HEK293 (cell line): ENCODE measurements at regions not wholly inside any gene's neighbourhood (a gene's known extent, or its start where the extent isn't known, plus 50 kb on each side); places are given as distances from the start of the nearest gene placed in this dataset.
A peak's percentile ranks its signal among the peaks of the same experiment; 100 is the strongest.

Experiments
- CTCF ChIA-PET: fragments of 350-600 bp; formaldehyde crosslinking; extraction: SDS; loops from one replicate; lab custom pipeline; 2021; ENCODE audit warnings: antibody characterized with exemption; lab: Yijun Ruan, JAX
- POLR2A ChIA-PET: fragments of 300-600 bp; formaldehyde crosslinking; extraction: SDS; loops from one replicate; lab custom pipeline; 2020; ENCODE audit warnings: antibody characterized with exemption, inconsistent platforms; lab: Yijun Ruan, JAX
- H3K27ac ChIP-seq: fragments of 200-500 bp; sonication (Bioruptor generic); 2 replicates; pipeline ENCODE4 v1.5.1; 2014; ENCODE audit warnings: low read depth, low read length, control low read depth, inconsistent platforms; ENCODE audit errors: extremely low read depth
- H3K36me3 ChIP-seq, 2 experiments: fragments of 200-500 bp in 1 of 2; sonication (Bioruptor generic) in 1 of 2; 1 replicate in 1 of 2; 2 replicates in 1 of 2; pipeline ENCODE4 v1.5.1; 2014 to 2017; ENCODE audit warnings: inconsistent platforms in 2 of 2, low read length in 2 of 2; ENCODE audit not compliant: control insufficient read depth in 2 of 2, insufficient read depth in 1 of 2
- H3K4me1 ChIP-seq: fragments of 200-500 bp; sonication (Bioruptor generic); 2 replicates; pipeline ENCODE4 v1.5.1; 2014; ENCODE audit warnings: mild to moderate bottlenecking, low read length, inconsistent platforms; ENCODE audit not compliant: control insufficient read depth, insufficient read depth
- H3K4me3 ChIP-seq: 2 replicates; pipeline ENCODE4 v1.5.1; 2011; ENCODE audit warnings: low read depth, mild to moderate bottlenecking, control low read depth, low read length, moderate library complexity
- H3K9me3 ChIP-seq: fragments of 200-500 bp; sonication (Bioruptor generic); 2 replicates; pipeline ENCODE4 v1.5.1; 2014; ENCODE audit warnings: low read depth, low read length, inconsistent platforms; ENCODE audit not compliant: control insufficient read depth, insufficient read depth
- KLF7 ChIP-seq: fragments of 450-650 bp; formaldehyde crosslinking; IDR thresholded peaks from 2 replicates; pipeline ENCODE4 v1.5.1; 2016; ENCODE audit warnings: missing biosample characterization, missing genetic modification characterization, borderline replicate concordance
- TRIM28 ChIP-seq: IDR thresholded peaks from 2 replicates; pipeline ENCODE4 v1.6.1; 2011; ENCODE audit warnings: low read length, control low read depth, borderline replicate concordance
- ZBTB8A ChIP-seq: fragments of 450-650 bp; formaldehyde crosslinking; IDR thresholded peaks from 2 replicates; pipeline ENCODE4 v1.5.1; 2016; ENCODE audit warnings: missing biosample characterization, missing genetic modification characterization
- ZNF138 ChIP-seq: fragments of 450-650 bp; formaldehyde crosslinking; IDR thresholded peaks from 2 replicates; pipeline ENCODE4 v1.5.1; 2016; ENCODE audit warnings: missing biosample characterization, missing genetic modification characterization, borderline replicate concordance
- ZNF239 ChIP-seq: fragments of 450-650 bp; formaldehyde crosslinking; IDR thresholded peaks from 2 replicates; pipeline ENCODE4 v1.5.1; 2016; ENCODE audit warnings: missing biosample characterization, missing genetic modification characterization
- ZNF248 ChIP-seq: fragments of 450-650 bp; formaldehyde crosslinking; IDR thresholded peaks from 2 replicates; pipeline ENCODE4 v1.5.1; 2017; ENCODE audit warnings: missing biosample characterization, missing genetic modification characterization
- ZNF311 ChIP-seq: fragments of 450-650 bp; formaldehyde crosslinking; IDR thresholded peaks from 2 replicates; pipeline ENCODE4 v1.5.1; 2017; ENCODE audit warnings: missing biosample characterization, missing genetic modification characterization, borderline replicate concordance
- ZNF354C ChIP-seq: fragments of 450-650 bp; formaldehyde crosslinking; IDR thresholded peaks from 2 replicates; pipeline ENCODE4 v1.5.1; 2016; ENCODE audit warnings: missing biosample characterization, missing genetic modification characterization, low read depth, borderline replicate concordance
- ZNF473 ChIP-seq: fragments of 450-650 bp; formaldehyde crosslinking; IDR thresholded peaks from 2 replicates; pipeline ENCODE4 v1.5.1; 2017; ENCODE audit warnings: missing biosample characterization, missing genetic modification characterization
- ZNF518A ChIP-seq: fragments of 450-650 bp; formaldehyde crosslinking; conservative IDR thresholded peaks from 2 replicates; pipeline ENCODE4 v1.5.1; 2016; ENCODE audit warnings: low read depth, missing biosample characterization, missing genetic modification characterization
- ZNF548 ChIP-seq: fragments of 450-650 bp; formaldehyde crosslinking; IDR thresholded peaks from 2 replicates; pipeline ENCODE4 v1.5.1; 2016; ENCODE audit warnings: missing biosample characterization, missing genetic modification characterization
- ZNF624 ChIP-seq: fragments of 450-650 bp; formaldehyde crosslinking; IDR thresholded peaks from 2 replicates; pipeline ENCODE4 v1.5.1; 2017; ENCODE audit warnings: missing biosample characterization, missing genetic modification characterization
- ZNF626 ChIP-seq: fragments of 450-650 bp; sonication (Bioruptor Pico); formaldehyde crosslinking; IDR thresholded peaks from 2 replicates; pipeline ENCODE4 v1.5.1; 2018; ENCODE audit warnings: missing biosample characterization, missing genetic modification characterization, inconsistent platforms
- TF ChIP-seq, protein P1 (sequence below): fragments of 450-650 bp; formaldehyde crosslinking; IDR thresholded peaks from 2 replicates; pipeline ENCODE4 v1.5.1; 2017; ENCODE audit warnings: missing biosample characterization, missing genetic modification characterization

- Histone ChIP-seq H3K27ac (no peak overlapping the region), H3K36me3 (no peaks in the 10 kb centered on the region), H3K4me3 (no peak overlapping the region), H3K4me1 (peaks cover 34% of the 10 kb centered on the region)
- TF ChIP-seq ZNF624 (tag by site-specific recombination) (no peak), ZNF626 (tag by site-specific recombination) (no peak)
- TF ChIP-seq, all 188 proteins: peak for 0
- ChIA-PET CTCF (no interaction called here), POLR2A (no interaction called here)
- H3K9me3 ChIP-seq = no peaks in the 10 kb centered on the region; the same call in 1 of the 2 replicates
These were observed 299.3 kb downstream of the MAP2K6 start for GRCh38 chr17:69713815-69714214.

GRCh38 chr17:69714669-69715068, 300.2 kb downstream of the MAP2K6 start:
- Histone ChIP-seq H3K4me3 (no peak overlapping the region), H3K9me3 (no peaks in the 10 kb centered on the region; the same call in 1 of the 2 replicates), H3K4me1 (peaks cover 34% of the 10 kb centered on the region), H3K27ac (no peak overlapping the region), H3K36me3 (no peaks in the 10 kb centered on the region)
- TF ChIP-seq ZNF138 (tag by site-specific recombination) = no peak
- TF ChIP-seq ZNF624 (tag by site-specific recombination) = no peak
- TF ChIP-seq ZNF239 = no peak
- no peak for TF ChIP-seq KLF7 (tag by site-specific recombination)
- 0 out of 2 replicates have a peak, but pooled peaks have one; percentile 26 for TF ChIP-seq TRIM28
- no peak for TF ChIP-seq ZNF354C
- TF ChIP-seq ZNF548 (tag by site-specific recombination) = no peak
- TF ChIP-seq ZNF248 (tag by site-specific recombination) = no peak
- CTCF ChIA-PET = interaction anchor here (0.7 to 1.3 kb wide), 3 partner anchors 105 to 838 kb away, joined by 3 to 6 read pairs (median 4); no protein-coding TSS in a partner anchor
- POLR2A ChIA-PET = no interaction called here

- no peak overlapping the region for H3K4me3 ChIP-seq
- POLR2A ChIA-PET = no interaction called here
- TF ChIP-seq ZNF518A (tag by site-specific recombination) (no peak), ZBTB8A (tag by site-specific recombination) (no peak), ZNF311 (tag by site-specific recombination) (no peak), ZNF626 (tag by site-specific recombination) (no peak), ZNF473 (tag by site-specific recombination) (no peak)
- TF ChIP-seq, protein P1, sequence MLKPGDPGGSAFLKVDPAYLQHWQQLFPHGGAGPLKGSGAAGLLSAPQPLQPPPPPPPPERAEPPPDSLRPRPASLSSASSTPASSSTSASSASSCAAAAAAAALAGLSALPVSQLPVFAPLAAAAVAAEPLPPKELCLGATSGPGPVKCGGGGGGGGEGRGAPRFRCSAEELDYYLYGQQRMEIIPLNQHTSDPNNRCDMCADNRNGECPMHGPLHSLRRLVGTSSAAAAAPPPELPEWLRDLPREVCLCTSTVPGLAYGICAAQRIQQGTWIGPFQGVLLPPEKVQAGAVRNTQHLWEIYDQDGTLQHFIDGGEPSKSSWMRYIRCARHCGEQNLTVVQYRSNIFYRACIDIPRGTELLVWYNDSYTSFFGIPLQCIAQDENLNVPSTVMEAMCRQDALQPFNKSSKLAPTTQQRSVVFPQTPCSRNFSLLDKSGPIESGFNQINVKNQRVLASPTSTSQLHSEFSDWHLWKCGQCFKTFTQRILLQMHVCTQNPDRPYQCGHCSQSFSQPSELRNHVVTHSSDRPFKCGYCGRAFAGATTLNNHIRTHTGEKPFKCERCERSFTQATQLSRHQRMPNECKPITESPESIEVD (tag by site-specific recombination) = no peak
These were observed 301.2 kb downstream of the MAP2K6 start for GRCh38 chr17:69715656-69716055.

More at GRCh38 chr17:69715656-69716055, 301.2 kb downstream of the MAP2K6 start:
- Histone ChIP-seq H3K9me3 (no peaks in the 10 kb centered on the region; the same call in 1 of the 2 replicates), H3K36me3 (no peaks in the 10 kb centered on the region), H3K4me1 (peaks cover 34% of the 10 kb centered on the region), H3K27ac (no peak overlapping the region)
- CTCF ChIA-PET = interaction anchor here (0.7 to 1.3 kb wide), 2 partner anchors 106 to 837 kb away, joined by 3 to 4 read pairs; no protein-coding TSS in a partner anchor
